Adrenal gland (tissue), 5 donors: ENCODE measurements at regions not wholly inside any gene's neighbourhood (a gene's known extent, or its start where the extent isn't known, plus 50 kb on each side); places are given as distances from the start of the nearest gene placed in this dataset.

Experiments
- POLR2A ChIP-seq, 2 donors: fragments of 450-650 bp; IDR thresholded peaks; one replicate each; pipeline ENCODE4 v1.6.1; 2017; ENCODE audit warnings: antibody characterized with exemption in 2 of 2, mild to moderate bottlenecking in 2 of 2, moderate library complexity in 1 of 2
- TF ChIP-seq, protein P1 (sequence below), 6 experiments: fragments of 450-650 bp in 4 of 6; fragments of 200-600 bp in 2 of 6; sonication (generic) in 1 of 6; IDR thresholded peaks; 1 replicate in 5 of 6; 2 replicates in 1 of 6; pipeline versions ENCODE4 v1.5.1 to v1.8.0; 2016 to 2021; ENCODE audit warnings: antibody characterized with exemption in 6 of 6, mild to moderate bottlenecking in 2 of 6, moderate library complexity in 1 of 6
- donor health status: DM: no; HTN: no; CAD: no.

DNA sequence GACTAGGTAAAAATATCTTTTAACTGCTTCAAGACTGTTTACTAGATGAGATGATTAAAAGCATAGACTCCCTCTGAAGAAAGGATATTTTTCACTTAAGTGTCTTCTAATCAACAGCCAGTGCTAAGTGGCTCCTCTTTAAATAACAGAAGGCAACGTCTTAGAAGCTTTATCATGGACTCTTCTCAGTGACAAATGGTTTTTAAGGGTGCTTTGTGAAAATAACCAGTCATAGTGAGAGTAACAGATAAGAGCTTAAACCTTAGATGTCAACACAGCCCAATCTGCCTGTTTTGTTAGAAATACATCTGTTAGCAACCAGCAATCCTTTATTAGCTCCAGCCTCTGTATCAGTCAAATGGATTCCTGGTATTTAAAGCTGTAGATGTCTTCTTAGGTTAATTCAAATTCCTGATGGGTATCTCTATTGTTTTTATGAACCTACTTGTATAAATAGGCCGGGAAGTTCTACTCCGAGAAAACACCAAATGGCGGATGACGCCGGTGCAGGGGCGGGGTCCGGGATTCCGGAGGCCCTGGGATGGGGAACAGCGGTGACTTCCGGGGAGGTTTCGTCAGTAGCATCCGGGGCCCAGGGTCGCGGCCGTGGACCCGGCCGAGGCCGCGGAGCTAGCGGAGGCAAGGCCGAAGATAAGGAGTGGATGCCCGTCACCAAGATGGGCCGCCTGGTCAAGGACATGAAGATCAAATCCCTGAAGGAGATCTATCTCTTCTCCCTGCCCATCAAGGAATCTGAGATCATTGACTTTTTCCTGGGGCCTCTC, 285.4 kb downstream of the GPR37 start:
- TF ChIP-seq, protein P1, sequence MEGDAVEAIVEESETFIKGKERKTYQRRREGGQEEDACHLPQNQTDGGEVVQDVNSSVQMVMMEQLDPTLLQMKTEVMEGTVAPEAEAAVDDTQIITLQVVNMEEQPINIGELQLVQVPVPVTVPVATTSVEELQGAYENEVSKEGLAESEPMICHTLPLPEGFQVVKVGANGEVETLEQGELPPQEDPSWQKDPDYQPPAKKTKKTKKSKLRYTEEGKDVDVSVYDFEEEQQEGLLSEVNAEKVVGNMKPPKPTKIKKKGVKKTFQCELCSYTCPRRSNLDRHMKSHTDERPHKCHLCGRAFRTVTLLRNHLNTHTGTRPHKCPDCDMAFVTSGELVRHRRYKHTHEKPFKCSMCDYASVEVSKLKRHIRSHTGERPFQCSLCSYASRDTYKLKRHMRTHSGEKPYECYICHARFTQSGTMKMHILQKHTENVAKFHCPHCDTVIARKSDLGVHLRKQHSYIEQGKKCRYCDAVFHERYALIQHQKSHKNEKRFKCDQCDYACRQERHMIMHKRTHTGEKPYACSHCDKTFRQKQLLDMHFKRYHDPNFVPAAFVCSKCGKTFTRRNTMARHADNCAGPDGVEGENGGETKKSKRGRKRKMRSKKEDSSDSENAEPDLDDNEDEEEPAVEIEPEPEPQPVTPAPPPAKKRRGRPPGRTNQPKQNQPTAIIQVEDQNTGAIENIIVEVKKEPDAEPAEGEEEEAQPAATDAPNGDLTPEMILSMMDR (IDR thresholded peaks at IDR 0.05) = no peak
- no peak for TF ChIP-seq POLR2A (IDR thresholded peaks at IDR 0.05)
